NB4 (cell line): ENCODE measurements at regions not wholly inside any gene's neighbourhood (a gene's known extent, or its start where the extent isn't known, plus 50 kb on each side); places are given as distances from the start of the nearest gene placed in this dataset.

Source experiments
- DNase-seq: peaks from one replicate; pipeline ENCODE4 v3.0.0; 2010; ENCODE audit warnings: low read depth
- H3K4me3 ChIP-seq: one replicate; pipeline ENCODE4 v1.5.1; 2011; ENCODE audit warnings: mild to moderate bottlenecking, low read depth, low read length, moderate library complexity
- CTCF ChIP-seq: IDR thresholded peaks from one replicate; pipeline ENCODE4 v1.5.1; 2012; ENCODE audit warnings: low read depth, low read length
- MYC ChIP-seq: IDR thresholded peaks from 2 replicates; pipeline ENCODE4 v1.6.1; 2011; ENCODE audit warnings: low read depth, low read length
- POLR2A ChIP-seq: IDR thresholded peaks from 2 replicates; pipeline ENCODE4 v1.6.1; 2011; ENCODE audit warnings: mild to moderate bottlenecking; ENCODE audit not compliant: insufficient read length; ENCODE audit errors: extremely low read depth
- TF ChIP-seq, protein P1 (sequence below): IDR thresholded peaks from 2 replicates; pipeline ENCODE4 v1.6.1; 2011; ENCODE audit warnings: low read depth, low read length

DNA sequence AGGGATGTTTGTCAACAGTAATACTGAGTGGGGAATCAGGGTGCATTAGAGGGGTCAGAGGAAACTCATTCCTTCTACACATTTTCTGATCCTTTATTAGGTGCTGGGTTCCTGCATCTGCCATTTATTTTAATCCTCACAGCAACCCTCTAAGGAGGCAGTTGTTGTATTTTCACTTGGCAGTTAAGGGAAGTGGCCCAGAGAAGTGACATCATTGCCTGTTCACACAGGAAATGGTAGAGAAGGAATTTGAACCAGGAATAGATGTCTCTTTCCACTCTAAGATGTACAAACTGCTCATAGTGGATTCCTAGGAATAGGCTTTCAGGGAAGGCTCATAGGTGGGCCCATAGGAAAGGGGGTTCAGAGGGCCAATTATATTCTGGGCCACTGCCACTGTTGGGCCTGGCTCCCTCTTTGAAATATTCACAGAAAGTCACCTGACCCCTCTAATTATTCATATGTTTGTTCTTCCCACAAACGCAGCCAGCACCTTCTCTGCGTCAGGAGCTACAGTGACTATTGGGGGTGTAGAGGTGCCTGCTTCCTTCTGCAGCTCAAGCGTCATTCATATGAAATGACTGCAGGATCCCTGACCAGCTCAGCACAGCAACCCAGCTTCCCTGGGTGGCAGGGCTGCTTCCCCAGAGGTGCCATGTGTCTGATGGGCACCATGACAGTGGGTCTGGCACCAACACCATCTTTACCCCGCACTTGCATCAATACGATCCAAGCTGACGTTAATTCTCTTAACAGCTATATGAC lies 163.9 kb upstream of the SMAD3 start:
- peak; percentile 23 for DNase-seq
- TF ChIP-seq MYC (no peak), CTCF (no peak), POLR2A (no peak)
- TF ChIP-seq, protein P1, sequence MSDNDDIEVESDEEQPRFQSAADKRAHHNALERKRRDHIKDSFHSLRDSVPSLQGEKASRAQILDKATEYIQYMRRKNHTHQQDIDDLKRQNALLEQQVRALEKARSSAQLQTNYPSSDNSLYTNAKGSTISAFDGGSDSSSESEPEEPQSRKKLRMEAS, result no peak
- no peak overlapping the region for H3K4me3 ChIP-seq

GRCh38 chr15:66905185-66905584 lies 160.2 kb upstream of the SMAD3 start:
- TF ChIP-seq, protein P1, result no peak
- TF ChIP-seq CTCF (no peak), POLR2A (no peak), MYC (no peak)
- no peak overlapping the region for H3K4me3 ChIP-seq
- no peak for DNase-seq

- no peak overlapping the region for H3K4me3 ChIP-seq
- TF ChIP-seq CTCF, result peak; percentile 30
- TF ChIP-seq, protein P1, result no peak
- peak; percentile 37 for DNase-seq
These were observed 159.4 kb upstream of the SMAD3 start for GRCh38 chr15:66905954-66906353.

DNA sequence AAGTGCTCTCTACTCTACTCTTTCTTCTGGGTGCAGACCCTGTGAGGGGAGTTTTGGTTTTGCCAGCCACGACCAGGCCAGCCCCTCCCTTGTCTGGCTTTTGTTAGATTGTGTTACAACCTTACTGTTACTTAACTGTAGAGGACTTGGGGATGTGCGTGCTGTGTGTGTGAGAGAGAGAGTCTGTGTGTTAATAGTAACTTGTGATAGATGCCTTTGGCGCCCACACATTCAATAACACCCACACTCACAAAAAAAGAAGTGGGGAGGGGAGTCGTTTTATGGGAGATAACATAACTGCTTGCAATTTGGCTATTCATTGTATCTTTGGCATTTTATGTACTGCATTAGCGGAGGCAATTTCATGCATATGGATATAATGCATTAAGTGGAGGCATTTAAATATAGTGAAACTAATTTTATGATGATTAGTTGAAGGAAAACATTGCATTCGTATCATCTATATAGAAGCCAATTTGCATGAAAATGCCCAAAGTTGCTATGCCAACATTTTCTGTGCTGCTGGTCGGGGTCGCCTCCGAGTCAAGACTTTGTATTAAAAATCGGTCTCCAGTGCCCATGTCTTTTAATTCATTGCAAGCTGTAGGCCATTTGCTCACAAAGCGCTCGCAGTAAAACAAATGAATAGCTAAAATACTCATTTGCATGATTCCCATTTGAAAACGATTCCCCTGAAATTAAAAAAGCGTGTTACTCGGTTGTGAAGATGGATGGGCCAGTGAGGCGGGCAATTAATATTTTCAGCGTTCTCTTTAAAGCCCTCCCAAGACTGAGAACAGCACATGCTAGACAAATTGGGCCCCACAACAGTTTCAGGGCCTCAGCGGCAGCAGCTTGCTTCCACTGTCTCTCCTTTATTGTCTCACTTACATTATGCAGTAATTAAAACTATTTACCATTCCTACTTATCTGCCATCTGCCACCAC lies 158.5 kb upstream of the SMAD3 start:
- no peak for DNase-seq
- TF ChIP-seq CTCF (no peak), POLR2A (no peak), MYC (no peak)
- TF ChIP-seq, protein P1, result no peak
- H3K4me3 ChIP-seq, result no peak overlapping the region

DNA sequence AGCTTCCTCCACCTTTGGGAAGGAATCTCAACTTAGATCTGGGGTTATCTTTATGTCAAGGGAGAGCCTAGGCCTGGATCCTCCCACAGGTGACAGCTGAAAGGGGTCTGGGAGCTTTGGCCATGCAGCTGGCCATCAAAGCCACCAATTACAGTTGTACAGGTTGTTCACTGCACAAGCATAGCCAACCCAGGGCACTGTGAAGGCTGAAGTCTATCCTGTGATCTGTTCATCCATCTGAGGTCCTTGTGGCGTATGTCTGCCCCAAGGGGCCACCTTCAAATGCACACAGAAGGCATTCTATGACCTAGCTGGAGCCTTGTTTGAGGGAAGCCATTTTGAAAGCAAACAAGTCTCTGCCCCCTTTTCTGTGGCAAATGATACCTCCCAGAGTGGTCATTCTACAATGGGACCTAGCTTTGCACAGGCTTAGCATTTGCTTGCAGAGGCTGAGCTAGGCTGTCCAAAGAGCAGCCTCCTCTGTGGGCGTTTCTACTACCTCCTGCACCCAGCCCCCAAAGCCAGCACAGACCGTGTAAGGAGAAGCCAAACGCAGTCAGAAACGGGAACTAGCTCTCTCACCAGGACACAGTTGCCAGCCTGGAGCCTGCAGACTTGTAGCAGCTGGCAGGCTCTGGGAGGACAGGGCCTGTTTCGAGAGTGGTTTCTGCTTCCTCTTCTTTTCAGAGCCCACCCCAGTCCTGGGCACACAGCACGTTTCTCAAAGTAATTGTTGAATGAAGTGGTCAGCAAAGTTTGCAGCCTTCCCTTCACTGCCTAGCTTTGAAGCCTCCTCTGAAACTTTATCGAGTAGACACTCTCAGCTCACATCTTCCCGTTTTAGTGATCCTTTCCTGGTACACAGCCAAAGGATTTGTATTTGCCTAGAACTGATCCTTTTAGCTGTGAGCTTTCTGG lies 157.3 kb upstream of the SMAD3 start:
- TF ChIP-seq MYC (peak; percentile 47), CTCF (no peak)
- TF ChIP-seq, protein P1, result peak; percentile 30
- DNase-seq, result peak; percentile 97
- no peak overlapping the region for H3K4me3 ChIP-seq
